MM.1S (cell line): ENCODE measurements at regions not wholly inside any gene's neighbourhood (a gene's known extent, or its start where the extent isn't known, plus 50 kb on each side); places are given as distances from the start of the nearest gene placed in this dataset.

Source experiments
- CTCF ChIP-seq: fragments of 300-600 bp; sonication (generic); IDR thresholded peaks from 2 replicates; pipeline ENCODE4 v1.5.1; 2016; ENCODE audit warnings: antibody characterized with exemption, low read length, mixed read lengths
- EZH2 ChIP-seq: fragments of 300-600 bp; sonication (generic); optimal IDR thresholded peaks from 2 replicates; pipeline ENCODE3; 2017; ENCODE audit warnings: low read depth, mild to moderate bottlenecking, antibody characterized with exemption, low read length, mixed read lengths
- EZH2phosphoT487 ChIP-seq: fragments of 300-600 bp; sonication (generic); IDR thresholded peaks from 2 replicates; pipeline ENCODE4 v1.6.1; 2018; ENCODE audit warnings: antibody characterized with exemption, low read length

GRCh38 chr13:111033172-111034130, 81.7 kb upstream of the ARHGEF7 start:
- TF ChIP-seq CTCF (no peak), EZH2phosphoT487 (no peak), EZH2 (no peak)
